ENCODE measurements at regions not wholly inside any gene's neighbourhood (a gene's known extent, or its start where the extent isn't known, plus 50 kb on each side); places are given as distances from the start of the nearest gene placed in this dataset.

GRCh38 chr13:97112446-97113152 lies 109.5 kb upstream of the MBNL2 start:
- DNase-seq, result no peak

DNA sequence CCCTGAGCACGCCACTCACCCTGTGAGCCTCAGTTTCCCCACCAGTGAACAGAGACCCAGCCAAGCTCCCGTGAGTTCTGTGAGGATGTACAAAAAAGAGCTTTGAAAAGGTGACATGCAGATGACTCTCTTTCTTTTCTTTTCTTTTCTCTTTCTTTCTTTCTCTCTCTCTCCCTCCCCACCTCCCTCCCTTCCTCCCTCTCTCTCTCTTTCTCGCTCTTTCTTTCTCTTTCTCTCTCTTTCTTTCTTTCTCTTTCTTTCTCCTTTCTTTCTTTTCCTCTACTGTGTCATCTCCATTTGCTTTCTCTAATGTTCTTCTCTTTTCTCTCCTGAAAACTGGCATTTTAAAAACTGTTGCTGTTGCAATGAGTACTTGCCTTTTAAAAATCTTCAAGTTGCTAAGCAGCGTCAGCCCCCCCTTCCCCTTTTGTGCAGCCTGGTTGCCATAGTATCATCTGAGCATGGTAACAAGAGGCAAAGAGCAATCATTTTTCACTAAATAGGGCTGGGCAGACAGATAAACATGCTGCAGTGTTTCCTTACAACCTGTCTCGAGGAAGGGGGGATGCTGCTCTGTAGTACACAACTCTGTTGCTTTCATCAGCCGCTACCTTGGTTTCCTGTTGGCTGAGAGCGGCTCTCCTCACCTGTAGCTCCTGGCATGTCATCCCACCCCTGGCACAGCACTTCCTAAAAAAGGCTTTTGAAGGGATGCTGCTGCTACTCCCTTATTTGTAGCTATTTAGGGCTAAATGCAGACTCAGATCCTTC lies 108.7 kb upstream of the MBNL2 start:
- no peak for DNase-seq

- DNase-seq, result no peak
Observed at GRCh38 chr13:97114651-97115050, 107.5 kb upstream of the MBNL2 start.

GRCh38 chr13:97116754-97117153 lies 105.4 kb upstream of the MBNL2 start:
- no peak for DNase-seq

- no peak for DNase-seq
Observed at GRCh38 chr13:97117388-97117910, 104.7 kb upstream of the MBNL2 start.

- DNase-seq, result no peak
Observed at GRCh38 chr13:97119943-97120342, 102.2 kb upstream of the MBNL2 start.

- DNase-seq, result no peak
Observed at GRCh38 chr13:97120346-97120745, 101.8 kb upstream of the MBNL2 start.

- DNase-seq, result no peak
Observed at GRCh38 chr13:97120976-97121375, 101.2 kb upstream of the MBNL2 start.

GRCh38 chr13:97121894-97122293 lies 100.2 kb upstream of the MBNL2 start:
- DNase-seq, result no peak

GRCh38 chr13:97122381-97122996 lies 99.6 kb upstream of the MBNL2 start:
- DNase-seq, result no peak

- no peak for DNase-seq
Observed at GRCh38 chr13:97124206-97124605, 97.9 kb upstream of the MBNL2 start.

DNA sequence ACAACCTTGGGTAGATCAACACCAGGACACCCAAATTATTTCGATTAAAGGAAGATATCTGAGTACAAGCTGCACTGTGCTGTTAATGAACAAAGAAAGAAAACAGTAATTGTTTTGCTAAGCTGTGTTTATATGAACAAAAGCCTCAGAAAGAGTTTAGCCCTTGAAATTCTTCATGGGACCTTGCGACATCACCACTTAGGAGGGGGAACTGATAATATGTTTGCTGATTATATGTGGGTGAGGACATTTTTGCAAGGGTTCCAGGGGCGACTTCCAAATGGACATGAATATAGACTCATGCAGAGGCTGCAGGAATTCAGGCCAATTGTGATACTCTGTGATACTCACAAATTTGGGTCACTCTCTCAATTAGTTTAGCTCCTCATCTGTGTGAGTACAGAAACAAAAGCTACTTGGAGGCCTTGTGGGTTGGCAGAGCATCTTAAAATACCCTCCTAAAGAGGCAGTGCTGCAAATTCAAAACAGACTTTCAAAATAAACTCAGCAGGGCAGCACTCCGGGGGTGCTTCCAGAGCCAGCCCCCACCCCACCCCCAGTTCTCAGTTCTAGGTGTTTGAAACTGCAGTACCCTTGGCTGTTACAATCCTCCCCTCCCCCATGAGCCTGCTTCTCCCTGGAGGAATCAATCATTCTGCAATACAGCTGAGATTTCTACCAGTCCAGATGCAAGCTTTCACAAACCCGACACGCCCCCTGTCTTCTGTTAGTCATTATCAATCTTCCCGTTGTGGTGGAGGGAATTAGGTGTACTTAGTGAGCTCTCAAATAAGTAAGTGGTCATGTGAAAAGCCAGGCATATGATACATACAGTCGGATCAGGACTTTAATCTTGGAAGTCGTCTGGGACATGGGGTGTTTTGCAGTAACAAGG lies 97.0 kb upstream of the MBNL2 start:
- no peak for DNase-seq

DNA sequence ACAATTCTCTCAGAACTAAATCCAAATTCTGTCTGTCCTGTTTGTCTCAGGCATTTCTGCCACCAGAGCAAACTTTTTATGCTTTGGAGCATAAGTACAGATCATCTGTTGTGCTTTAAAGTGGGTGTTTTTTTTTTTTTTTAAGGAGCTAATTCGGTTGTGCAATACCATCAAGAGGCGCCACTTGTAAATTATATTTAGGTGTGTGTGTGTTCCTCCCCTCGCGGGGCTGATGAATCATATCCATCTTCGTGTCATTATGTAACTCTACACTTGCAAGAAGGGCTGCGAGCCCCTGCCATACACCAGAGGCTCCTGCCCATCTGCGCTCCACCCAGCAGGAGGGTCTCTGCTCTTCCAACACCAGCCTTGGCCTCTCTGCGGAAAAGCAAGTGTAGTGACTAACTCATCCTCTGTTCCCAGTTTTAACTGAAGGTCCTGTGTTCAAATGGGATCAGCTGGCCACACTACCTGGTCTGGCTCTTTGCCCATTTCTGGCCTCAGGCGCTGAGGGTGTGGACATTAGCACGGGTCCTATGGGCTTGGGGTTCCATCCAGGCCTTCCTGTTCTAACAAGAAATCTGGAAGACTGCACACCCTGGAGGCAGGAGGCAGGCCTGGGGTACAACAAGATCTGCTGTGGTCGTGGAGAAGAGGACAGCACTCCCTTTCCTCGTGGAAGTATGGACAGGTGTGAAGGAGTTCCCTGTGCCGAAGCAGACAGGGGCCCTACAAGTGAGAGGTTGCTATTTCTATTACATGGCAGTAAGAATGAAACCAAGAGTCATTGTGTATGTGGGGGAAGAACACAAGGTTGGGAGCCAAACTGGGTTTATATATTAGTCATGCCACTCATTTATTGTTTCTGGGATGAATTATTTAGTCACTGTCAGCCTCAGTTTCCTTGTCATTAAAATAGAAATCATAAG lies 96.1 kb upstream of the MBNL2 start:
- DNase-seq, result no peak

DNA sequence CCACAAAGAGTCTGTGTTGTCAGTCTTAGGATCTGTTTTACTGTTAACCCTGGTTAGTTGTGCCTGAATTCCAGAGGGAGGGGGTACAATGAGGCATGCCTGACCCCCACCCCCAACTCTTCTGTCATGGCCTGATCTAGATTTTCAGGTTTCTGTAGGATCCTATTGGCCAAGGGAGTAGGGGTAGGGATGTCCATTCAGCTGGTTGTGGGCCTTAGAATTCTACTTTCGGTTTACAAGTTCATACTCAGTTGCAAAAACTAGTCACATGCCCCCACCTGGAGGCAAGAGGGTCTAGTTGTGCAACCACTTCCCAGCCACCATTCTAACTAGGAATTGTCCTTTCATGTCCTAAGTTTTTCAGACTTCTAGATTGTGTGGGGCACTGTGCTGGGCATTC lies 94.3 kb upstream of the MBNL2 start:
- DNase-seq, result no peak

- no peak for DNase-seq
Observed at GRCh38 chr13:97130190-97130589, 91.9 kb upstream of the MBNL2 start.

- DNase-seq, result no peak
Observed at GRCh38 chr13:97131447-97131846, 90.7 kb upstream of the MBNL2 start.

- no peak for DNase-seq
Observed at GRCh38 chr13:97133554-97133953, 88.6 kb upstream of the MBNL2 start.

- no peak for DNase-seq
Observed at GRCh38 chr13:97133955-97134354, 88.2 kb upstream of the MBNL2 start.

- no peak for DNase-seq
Observed at GRCh38 chr13:97134364-97135095, 87.6 kb upstream of the MBNL2 start.

GRCh38 chr13:97135883-97136282 lies 86.2 kb upstream of the MBNL2 start:
- no peak for DNase-seq

- no peak for DNase-seq
Observed at GRCh38 chr13:97136418-97136817, 85.7 kb upstream of the MBNL2 start.
